Hepatocyte (in vitro differentiated cells): ENCODE measurements at regions not wholly inside any gene's neighbourhood (a gene's known extent, or its start where the extent isn't known, plus 50 kb on each side); places are given as distances from the start of the nearest gene placed in this dataset.

Source experiments
- DNase-seq: peaks from one replicate; pipeline ENCODE4 v3.0.0-alpha.2; 2016; ENCODE audit warnings: low spot score
- H2AFZ ChIP-seq: fragments of 200-600 bp; sonication (generic); 2 replicates; pipeline ENCODE4 v1.6.0; 2016; ENCODE audit warnings: antibody characterized with exemption, mild to moderate bottlenecking
- H3K27ac ChIP-seq: fragments of 200-600 bp; sonication (generic); 2 replicates; pipeline ENCODE4 v1.5.1; 2016; ENCODE audit warnings: mild to moderate bottlenecking
- H3K27me3 ChIP-seq: fragments of 200-600 bp; sonication (generic); 2 replicates; pipeline ENCODE4 v1.6.1; 2016
- H3K36me3 ChIP-seq: fragments of 200-600 bp; sonication (generic); replicated peaks from 2 replicates; pipeline ENCODE4 v1.5.1; 2016; ENCODE audit warnings: low read depth; ENCODE audit not compliant: insufficient read depth
- H3K4me1 ChIP-seq: fragments of 200-600 bp; sonication (generic); 2 replicates; pipeline ENCODE4 v1.5.1; 2016; ENCODE audit warnings: mild to moderate bottlenecking, moderate library complexity; ENCODE audit not compliant: insufficient read depth
- H3K4me2 ChIP-seq: fragments of 200-600 bp; sonication (generic); 2 replicates; pipeline ENCODE4 v1.6.0; 2016
- H3K4me3 ChIP-seq: fragments of 200-600 bp; sonication (generic); 2 replicates; pipeline ENCODE4 v1.5.1; 2016; ENCODE audit warnings: mild to moderate bottlenecking
- H3K79me2 ChIP-seq: fragments of 200-600 bp; sonication (generic); 2 replicates; pipeline ENCODE4 v1.6.0; 2017; ENCODE audit warnings: mild to moderate bottlenecking
- H3K9me2 ChIP-seq: fragments of 200-600 bp; sonication (generic); replicated peaks from 2 replicates; pipeline ENCODE4 v1.6.0; 2017; ENCODE audit warnings: mild to moderate bottlenecking; ENCODE audit not compliant: insufficient read depth
- H3K9me3 ChIP-seq: fragments of 200-600 bp; sonication (generic); 2 replicates; pipeline ENCODE4 v1.5.1; 2016; ENCODE audit warnings: low read depth, mild to moderate bottlenecking
- H4K20me1 ChIP-seq: fragments of 200-600 bp; sonication (generic); 2 replicates; pipeline ENCODE4 v1.6.0; 2016; ENCODE audit warnings: mild to moderate bottlenecking; ENCODE audit not compliant: insufficient read depth, poor library complexity, severe bottlenecking
- EZH2 ChIP-seq: fragments of 200-600 bp; sonication (generic); IDR thresholded peaks from 2 replicates; pipeline ENCODE4 v1.6.1; 2016; ENCODE audit warnings: antibody characterized with exemption, mild to moderate bottlenecking, borderline replicate concordance
- EZH2phosphoT487 ChIP-seq: fragments of 200-600 bp; sonication (generic); IDR thresholded peaks from one replicate; pipeline ENCODE4 v1.6.1; 2018; ENCODE audit warnings: antibody characterized with exemption, mild to moderate bottlenecking, low read depth, moderate library complexity; ENCODE audit not compliant: unreplicated experiment, severe bottlenecking
- WGBS: methylation state at CpG from one replicate; pipeline ENCODE4 v1.1.6; 2016; ENCODE audit warnings: low lambda C conversion rate; ENCODE audit errors: missing lambda C conversion rate; 5-methylcytosine and 5-hydroxymethylcytosine counted together
- TF ChIP-seq, protein P1 (sequence below): fragments of 200-600 bp; sonication (generic); IDR thresholded peaks from 2 replicates; pipeline ENCODE4 v1.5.1; 2016; ENCODE audit warnings: antibody characterized with exemption, mild to moderate bottlenecking; ENCODE audit not compliant: poor library complexity

DNA sequence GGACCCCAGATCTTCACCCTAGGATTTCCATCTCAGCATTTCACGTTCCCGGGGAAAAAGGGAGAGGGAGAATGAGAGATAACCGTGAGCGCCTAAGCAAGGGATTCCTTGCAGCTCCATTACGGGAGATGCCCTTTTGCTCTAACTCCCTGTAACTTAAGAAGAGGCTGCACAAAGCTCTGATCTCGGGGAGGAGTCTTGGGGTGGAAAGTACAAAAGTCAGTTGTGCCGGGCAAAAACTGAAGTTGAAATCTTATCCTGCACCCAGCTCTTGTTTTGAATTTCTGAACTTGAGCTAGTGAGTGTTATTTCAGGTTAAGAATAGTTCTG lies 256.4 kb upstream of the SOX21 start:
- Histone ChIP-seq H2AFZ (peak overlapping the region; percentile 70), H3K9me2 (no peaks in the 10 kb centered on the region), H3K36me3 (no peaks in the 10 kb centered on the region), H3K9me3 (no peaks in the 10 kb centered on the region), H3K79me2 (no peaks in the 10 kb centered on the region), H3K4me2 (peak overlapping the region; percentile 99), H3K4me3 (peak overlapping the region; percentile 58), H4K20me1 (no peaks in the 10 kb centered on the region), H3K27ac (no peak overlapping the region), H3K4me1 (no peaks in the 10 kb centered on the region), H3K27me3 (peaks cover 84% of the 10 kb centered on the region)
- no peak for TF ChIP-seq EZH2phosphoT487
- TF ChIP-seq, protein P1, sequence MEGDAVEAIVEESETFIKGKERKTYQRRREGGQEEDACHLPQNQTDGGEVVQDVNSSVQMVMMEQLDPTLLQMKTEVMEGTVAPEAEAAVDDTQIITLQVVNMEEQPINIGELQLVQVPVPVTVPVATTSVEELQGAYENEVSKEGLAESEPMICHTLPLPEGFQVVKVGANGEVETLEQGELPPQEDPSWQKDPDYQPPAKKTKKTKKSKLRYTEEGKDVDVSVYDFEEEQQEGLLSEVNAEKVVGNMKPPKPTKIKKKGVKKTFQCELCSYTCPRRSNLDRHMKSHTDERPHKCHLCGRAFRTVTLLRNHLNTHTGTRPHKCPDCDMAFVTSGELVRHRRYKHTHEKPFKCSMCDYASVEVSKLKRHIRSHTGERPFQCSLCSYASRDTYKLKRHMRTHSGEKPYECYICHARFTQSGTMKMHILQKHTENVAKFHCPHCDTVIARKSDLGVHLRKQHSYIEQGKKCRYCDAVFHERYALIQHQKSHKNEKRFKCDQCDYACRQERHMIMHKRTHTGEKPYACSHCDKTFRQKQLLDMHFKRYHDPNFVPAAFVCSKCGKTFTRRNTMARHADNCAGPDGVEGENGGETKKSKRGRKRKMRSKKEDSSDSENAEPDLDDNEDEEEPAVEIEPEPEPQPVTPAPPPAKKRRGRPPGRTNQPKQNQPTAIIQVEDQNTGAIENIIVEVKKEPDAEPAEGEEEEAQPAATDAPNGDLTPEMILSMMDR = no peak
- no peak for TF ChIP-seq EZH2
- 3% methylated on average over 7 of the region's 7 CpGs for WGBS
- no peak for DNase-seq

DNA sequence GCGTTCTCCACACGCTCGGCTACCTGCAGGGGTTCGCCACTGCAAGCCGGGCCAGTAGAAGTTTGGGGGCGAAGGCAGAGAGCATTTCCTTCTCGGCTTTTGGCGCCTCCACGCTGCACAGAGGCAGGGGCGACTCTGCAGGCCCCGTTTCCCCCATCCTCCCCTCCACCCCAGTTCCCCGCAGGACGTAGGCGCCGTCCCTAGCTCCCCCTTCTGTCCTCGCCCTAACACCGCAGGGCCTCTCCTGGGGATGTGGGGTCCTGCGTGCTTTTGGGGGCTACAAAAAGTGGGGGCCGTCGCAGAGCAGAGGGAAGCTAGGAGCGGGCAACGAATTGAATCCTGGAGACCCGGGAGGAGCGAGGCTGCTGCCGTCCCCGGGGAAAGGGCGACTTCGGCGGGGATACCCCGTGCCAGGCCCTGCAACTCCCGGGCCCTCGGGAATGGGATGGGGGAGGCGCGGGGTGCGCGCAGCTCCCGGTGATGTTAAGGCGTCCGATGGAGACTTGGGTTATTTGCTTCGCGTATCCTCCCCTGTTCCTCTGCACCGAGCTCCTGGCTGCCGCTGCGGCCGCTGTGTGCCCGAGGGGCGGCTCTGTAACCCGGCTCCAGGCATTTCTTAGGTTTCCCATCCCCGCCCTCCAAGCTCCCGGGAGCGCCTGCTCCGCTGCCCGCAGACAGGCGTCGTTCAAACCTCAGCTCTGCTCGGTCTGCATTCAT lies 255.9 kb upstream of the SOX21 start:
- H4K20me1 ChIP-seq = no peaks in the 10 kb centered on the region
- WGBS = 1% methylated on average over 45 of the region's 56 CpGs
- H3K27ac ChIP-seq = no peak overlapping the region
- no peaks in the 10 kb centered on the region for H3K9me2 ChIP-seq
- H3K36me3 ChIP-seq = no peaks in the 10 kb centered on the region
- no peaks in the 10 kb centered on the region for H3K9me3 ChIP-seq
- TF ChIP-seq, protein P1 = peak; percentile 15
- no peak for TF ChIP-seq EZH2phosphoT487
- TF ChIP-seq EZH2 = no peak
- H3K4me1 ChIP-seq = no peaks in the 10 kb centered on the region
- H3K79me2 ChIP-seq = no peaks in the 10 kb centered on the region
- peak; percentile 36 for DNase-seq
- peak overlapping the region; percentile 99 for H3K4me2 ChIP-seq
- H3K27me3 ChIP-seq = peaks cover 89% of the 10 kb centered on the region
- H3K4me3 ChIP-seq = peak overlapping the region; percentile 58
- peak overlapping the region; percentile 70 for H2AFZ ChIP-seq

DNA sequence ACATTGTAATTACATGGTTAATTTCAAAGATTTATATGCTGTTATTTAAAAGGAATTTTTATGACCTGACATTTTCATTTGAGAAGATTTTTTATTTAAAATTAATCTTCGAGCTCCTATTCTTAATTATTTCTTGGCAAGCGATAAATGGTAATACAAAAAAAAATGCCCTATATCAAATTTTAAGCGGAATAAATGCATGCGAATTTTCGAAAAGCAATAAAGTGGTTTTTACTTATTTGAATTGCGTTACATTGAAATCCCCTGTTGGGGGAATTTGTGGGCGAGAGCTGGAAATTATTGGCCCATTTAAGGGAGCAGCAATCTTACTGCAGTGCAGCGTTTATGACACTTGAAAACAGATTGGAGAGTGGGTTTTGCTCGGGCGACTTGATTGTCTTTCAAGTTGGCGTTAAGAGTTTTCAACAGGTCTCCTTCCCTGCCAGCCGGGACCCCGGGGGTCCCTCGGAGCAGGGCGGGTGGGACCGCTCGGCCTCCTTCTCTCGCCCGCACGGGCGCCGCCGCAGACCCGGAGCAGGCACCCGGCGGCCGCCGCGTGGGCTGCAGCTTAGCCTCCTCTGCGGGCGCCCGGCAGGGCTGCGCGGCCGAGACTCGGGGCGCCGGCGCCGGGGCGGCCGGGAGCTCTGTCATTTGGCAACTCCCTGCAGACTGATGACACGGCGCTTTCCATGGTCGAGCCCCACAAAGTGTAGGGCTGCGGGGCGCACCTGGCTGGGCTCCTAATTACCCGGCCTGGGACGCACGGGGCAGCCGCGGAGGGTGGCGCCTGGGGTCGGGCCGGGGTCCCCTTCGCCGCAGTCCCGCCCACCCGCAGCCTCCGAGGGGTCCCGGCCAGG lies 255.1 kb upstream of the SOX21 start:
- Histone ChIP-seq H3K4me3 (peak overlapping the region; percentile 58), H3K27me3 (peaks cover 92% of the 10 kb centered on the region), H3K27ac (no peak overlapping the region), H3K4me2 (peak overlapping the region; percentile 99), H3K9me2 (no peaks in the 10 kb centered on the region), H3K79me2 (no peaks in the 10 kb centered on the region), H3K36me3 (no peaks in the 10 kb centered on the region), H4K20me1 (no peaks in the 10 kb centered on the region), H3K4me1 (no peaks in the 10 kb centered on the region), H2AFZ (peak overlapping the region; percentile 70), H3K9me3 (no peaks in the 10 kb centered on the region)
- peak; percentile 66 for DNase-seq
- 13% methylated on average over 20 of the region's 61 CpGs for WGBS
- TF ChIP-seq, protein P1 = no peak
- TF ChIP-seq EZH2phosphoT487 (no peak), EZH2 (peak; percentile 37)
